ENCODE measurements at regions not wholly inside any gene's neighbourhood (a gene's known extent, or its start where the extent isn't known, plus 50 kb on each side); places are given as distances from the start of the nearest gene placed in this dataset.

- Histone ChIP-seq H3K36me3 (no peaks in the 10 kb centered on the region), H3K4me1 (no peaks in the 10 kb centered on the region), H3K27me3 (no peaks in the 10 kb centered on the region), H3K9me3 (no peaks in the 10 kb centered on the region), H3K27ac (no peak overlapping the region), H3K4me3 (no peak overlapping the region)
- 44 to 60% methylated on average over 1 to 2 of the region's 2 CpGs for WGBS, 2 donors (ENCODE audit: low coverage in 1 of 2)
- DNase-seq = no peak
- TF ChIP-seq POLR2AphosphoS5 (IDR thresholded peaks at IDR 0.05) = no peak
- TF ChIP-seq EP300 (IDR thresholded peaks at IDR 0.05; ENCODE audit: low read depth) = no peak
- TF ChIP-seq POLR2A (IDR thresholded peaks at IDR 0.05) = no peak
- TF ChIP-seq, protein P1, sequence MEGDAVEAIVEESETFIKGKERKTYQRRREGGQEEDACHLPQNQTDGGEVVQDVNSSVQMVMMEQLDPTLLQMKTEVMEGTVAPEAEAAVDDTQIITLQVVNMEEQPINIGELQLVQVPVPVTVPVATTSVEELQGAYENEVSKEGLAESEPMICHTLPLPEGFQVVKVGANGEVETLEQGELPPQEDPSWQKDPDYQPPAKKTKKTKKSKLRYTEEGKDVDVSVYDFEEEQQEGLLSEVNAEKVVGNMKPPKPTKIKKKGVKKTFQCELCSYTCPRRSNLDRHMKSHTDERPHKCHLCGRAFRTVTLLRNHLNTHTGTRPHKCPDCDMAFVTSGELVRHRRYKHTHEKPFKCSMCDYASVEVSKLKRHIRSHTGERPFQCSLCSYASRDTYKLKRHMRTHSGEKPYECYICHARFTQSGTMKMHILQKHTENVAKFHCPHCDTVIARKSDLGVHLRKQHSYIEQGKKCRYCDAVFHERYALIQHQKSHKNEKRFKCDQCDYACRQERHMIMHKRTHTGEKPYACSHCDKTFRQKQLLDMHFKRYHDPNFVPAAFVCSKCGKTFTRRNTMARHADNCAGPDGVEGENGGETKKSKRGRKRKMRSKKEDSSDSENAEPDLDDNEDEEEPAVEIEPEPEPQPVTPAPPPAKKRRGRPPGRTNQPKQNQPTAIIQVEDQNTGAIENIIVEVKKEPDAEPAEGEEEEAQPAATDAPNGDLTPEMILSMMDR (IDR thresholded peaks at IDR 0.05) = no peak
- in situ Hi-C loops (cut with MboI; ENCODE audit: low pct_ligation_motif_present in 1 of 4, low pct_unique_long_range_greater_than_20kb in 1 of 4, low sequenced_read_pairs in 3 of 4) = no loop called here
- intact Hi-C loops (cut with DNase I; ENCODE audit: low total_unique reads) = loop anchor here (2.0 kb wide), 1 partner anchor 42 kb away; no protein-coding TSS in a partner anchor
These were observed 279.9 kb downstream of the FAT3 start for GRCh38 chr11:92504534-92504933.

DNA sequence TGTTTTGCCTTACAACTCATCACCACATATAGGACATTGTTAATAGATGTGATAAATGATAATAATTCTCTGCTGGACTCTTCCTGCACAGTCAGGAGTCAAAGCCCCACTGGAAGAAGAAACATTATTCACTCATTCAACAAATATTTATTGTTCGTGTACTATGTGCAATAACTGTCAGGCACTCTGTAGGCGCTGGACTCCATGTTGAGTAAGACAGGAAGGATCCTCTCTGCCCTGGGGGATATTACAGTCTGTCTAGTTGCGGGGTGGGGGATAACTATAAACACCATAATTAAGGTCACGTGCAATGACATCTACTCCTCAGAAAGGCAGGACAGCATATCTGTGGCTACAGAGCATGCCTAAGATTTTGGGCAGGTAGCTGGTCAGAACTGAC, 281.1 kb downstream of the FAT3 start:
- Histone ChIP-seq H3K36me3 (no peaks in the 10 kb centered on the region), H3K27me3 (no peaks in the 10 kb centered on the region), H3K4me3 (no peak overlapping the region), H3K27ac (no peak overlapping the region), H3K9me3 (no peaks in the 10 kb centered on the region), H3K4me1 (no peaks in the 10 kb centered on the region)
- no peak for DNase-seq
- in situ Hi-C loops (cut with MboI; ENCODE audit: low pct_ligation_motif_present in 1 of 4, low pct_unique_long_range_greater_than_20kb in 1 of 4, low sequenced_read_pairs in 3 of 4) = no loop called here
- intact Hi-C loops (cut with DNase I; ENCODE audit: low total_unique reads) = loop anchor here (2.0 kb wide), 1 partner anchor 43 kb away; no protein-coding TSS in a partner anchor
- TF ChIP-seq POLR2AphosphoS5 (IDR thresholded peaks at IDR 0.05) = no peak
- TF ChIP-seq EP300 (IDR thresholded peaks at IDR 0.05; ENCODE audit: low read depth) = no peak
- TF ChIP-seq, protein P1 (IDR thresholded peaks at IDR 0.05) = no peak
- TF ChIP-seq POLR2A (IDR thresholded peaks at IDR 0.05) = no peak
- 73 to 76% methylated on average over 3 to 4 of the region's 4 CpGs for WGBS, 2 donors (ENCODE audit: low coverage in 1 of 2)

- intact Hi-C loops (cut with DNase I; ENCODE audit: low total_unique reads) (no loop called here), in situ Hi-C loops (cut with MboI; ENCODE audit: low pct_ligation_motif_present in 1 of 4, low pct_unique_long_range_greater_than_20kb in 1 of 4, low sequenced_read_pairs in 3 of 4) (no loop called here)
- 82 to 84% methylated on average over 4 of the region's 4 CpGs for WGBS, 2 donors (ENCODE audit: low coverage in 1 of 2)
- no peaks in the 10 kb centered on the region for H3K27me3 ChIP-seq
- TF ChIP-seq EP300 (IDR thresholded peaks at IDR 0.05; ENCODE audit: low read depth) (no peak), POLR2AphosphoS5 (IDR thresholded peaks at IDR 0.05) (no peak), POLR2A (IDR thresholded peaks at IDR 0.05) (no peak)
- TF ChIP-seq, protein P1 (IDR thresholded peaks at IDR 0.05) = no peak
- H3K36me3 ChIP-seq = no peaks in the 10 kb centered on the region
- no peaks in the 10 kb centered on the region for H3K4me1 ChIP-seq
- no peaks in the 10 kb centered on the region for H3K9me3 ChIP-seq
- H3K27ac ChIP-seq = no peak overlapping the region
- no peak overlapping the region for H3K4me3 ChIP-seq
- no peak for DNase-seq
These were observed 282.3 kb downstream of the FAT3 start for GRCh38 chr11:92506809-92507336.

DNA sequence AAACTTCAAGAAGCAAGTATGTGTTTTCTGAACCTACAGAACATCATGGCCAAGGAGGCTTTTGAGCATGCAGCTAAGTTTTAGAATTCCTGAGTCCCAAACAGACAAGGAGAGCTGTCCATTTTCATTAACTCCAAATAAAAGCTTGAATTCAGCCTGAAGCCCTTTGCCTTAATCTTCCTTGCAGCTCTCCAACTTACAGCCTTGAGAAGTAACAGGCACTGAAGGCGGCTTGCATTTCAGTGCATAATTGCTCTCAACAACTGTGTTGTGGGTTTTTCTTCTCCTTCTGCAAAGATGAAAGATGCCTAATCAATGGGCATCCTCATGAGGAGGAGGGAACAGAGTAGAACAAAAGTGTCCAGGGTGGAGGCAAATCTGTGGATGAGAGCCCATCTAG, 286.0 kb downstream of the FAT3 start:
- WGBS, 2 donors (ENCODE audit: low coverage in 1 of 2) = 90% methylated on average over 1 of the region's 1 CpG; no CpG with 5 or more reads in 1 of the 2 donors
- TF ChIP-seq POLR2AphosphoS5 (IDR thresholded peaks at IDR 0.05) = no peak
- no peak for TF ChIP-seq POLR2A (IDR thresholded peaks at IDR 0.05)
- TF ChIP-seq EP300 (IDR thresholded peaks at IDR 0.05; ENCODE audit: low read depth) = no peak
- TF ChIP-seq, protein P1 (IDR thresholded peaks at IDR 0.05) = no peak
- Histone ChIP-seq H3K27ac (no peak overlapping the region), H3K27me3 (no peaks in the 10 kb centered on the region), H3K4me1 (no peaks in the 10 kb centered on the region), H3K4me3 (no peak overlapping the region), H3K9me3 (no peaks in the 10 kb centered on the region), H3K36me3 (no peaks in the 10 kb centered on the region)
- no peak for DNase-seq
- intact Hi-C loops (cut with DNase I; ENCODE audit: low total_unique reads) (no loop called here), in situ Hi-C loops (cut with MboI; ENCODE audit: low pct_ligation_motif_present in 1 of 4, low pct_unique_long_range_greater_than_20kb in 1 of 4, low sequenced_read_pairs in 3 of 4) (no loop called here)

Measured in transverse colon (tissue), 4 donors.